ENCODE measurements at regions not wholly inside any gene's neighbourhood (a gene's known extent, or its start where the extent isn't known, plus 50 kb on each side); places are given as distances from the start of the nearest gene placed in this dataset.

DNA sequence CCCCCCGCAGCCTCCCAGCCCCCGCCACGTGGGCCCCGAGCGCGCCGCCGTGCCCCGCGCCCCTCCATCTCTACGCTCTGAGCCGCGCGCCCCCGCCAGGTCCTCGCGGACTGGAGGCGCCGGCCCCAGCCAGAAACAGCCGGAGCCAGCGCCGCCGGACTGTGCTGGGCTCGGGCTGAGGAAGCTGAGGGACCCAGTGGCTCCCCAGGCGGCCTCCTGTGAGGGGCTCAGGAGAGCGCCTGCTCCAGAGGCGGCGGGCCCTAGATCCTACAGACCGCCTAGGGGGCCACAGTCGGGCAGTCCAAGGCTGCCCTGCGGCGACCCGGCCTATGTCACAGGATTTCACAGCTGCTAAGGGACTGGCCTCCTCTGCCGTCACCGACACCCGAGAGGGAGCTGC, 82.1 kb downstream of the NENF start:
- TF ChIP-seq CTCF (IDR thresholded peaks at IDR 0.05 in 8 of 11, conservative IDR thresholded peaks at IDR 0.05 in 3 of 11) (no peak), POLR2AphosphoS5 (IDR thresholded peaks at IDR 0.05) (no peak), POLR2A (IDR thresholded peaks at IDR 0.05) (no peak)
